Brain microvascular endothelial cell (primary cell): ENCODE measurements at regions not wholly inside any gene's neighbourhood (a gene's known extent, or its start where the extent isn't known, plus 50 kb on each side); places are given as distances from the start of the nearest gene placed in this dataset.

Experiments
- DNase-seq: peaks from one replicate; pipeline ENCODE4 v3.0.0-alpha.2; 2020
- H3K27ac ChIP-seq: fragments of 250-450 bp; sonication (Bioruptor Pico); 2 replicates; pipeline ENCODE4 v1.5.1; 2020; ENCODE audit warnings: mild to moderate bottlenecking, moderate library complexity
- H3K27me3 ChIP-seq: fragments of 250-450 bp; sonication (Bioruptor Pico); replicated peaks from 2 replicates; pipeline ENCODE4 v1.5.1; 2020; ENCODE audit warnings: mild to moderate bottlenecking
- H3K36me3 ChIP-seq: fragments of 250-450 bp; sonication (Bioruptor Pico); replicated peaks from 2 replicates; pipeline ENCODE4 v1.5.1; 2020; ENCODE audit warnings: mild to moderate bottlenecking
- H3K4me3 ChIP-seq: 2 replicates; pipeline ENCODE4 v1.5.1; 2011; ENCODE audit warnings: low read depth, mild to moderate bottlenecking, control low read depth, low read length, moderate library complexity
- CTCF ChIP-seq: IDR thresholded peaks from 2 replicates; pipeline ENCODE4 v1.5.1; 2011; ENCODE audit warnings: low read depth, mild to moderate bottlenecking, moderate library complexity, low read length, control low read depth, inconsistent platforms; ENCODE audit errors: missing control alignments
- in situ Hi-C: cut with HindIII; loops from 2 replicates; pipeline ENCODE4 v1.10.0; 2017; ENCODE audit warnings: low sequenced_read_pairs, low pct_ligation_motif_present

GRCh38 chr1:79457562-79458224, 451.2 kb upstream of the ADGRL4 start:
- H3K36me3 ChIP-seq, result no peaks in the 10 kb centered on the region
- no peak for DNase-seq

GRCh38 chr1:79448426-79448825, 441.9 kb upstream of the ADGRL4 start:
- no peak for DNase-seq
- TF ChIP-seq CTCF, result no peak
- in situ Hi-C loops, result no loop called here
- no peak overlapping the region for H3K27ac ChIP-seq
- no peaks in the 10 kb centered on the region for H3K27me3 ChIP-seq
- H3K4me3 ChIP-seq, result no peak overlapping the region
- no peaks in the 10 kb centered on the region for H3K36me3 ChIP-seq

More at GRCh38 chr1:79457562-79458224, 451.2 kb upstream of the ADGRL4 start:
- TF ChIP-seq CTCF, result no peak
- in situ Hi-C loops, result no loop called here
- Histone ChIP-seq H3K27ac (no peak overlapping the region), H3K4me3 (no peak overlapping the region), H3K27me3 (no peaks in the 10 kb centered on the region)

- Histone ChIP-seq H3K27ac (no peak overlapping the region), H3K4me3 (no peak overlapping the region), H3K36me3 (no peaks in the 10 kb centered on the region), H3K27me3 (no peaks in the 10 kb centered on the region)
- in situ Hi-C loops, result no loop called here
- TF ChIP-seq CTCF, result no peak
- DNase-seq, result no peak
Measured at GRCh38 chr1:79441238-79441637, 434.7 kb upstream of the ADGRL4 start.

- DNase-seq, result no peak
- in situ Hi-C loops, result no loop called here
- TF ChIP-seq CTCF, result no peak
- no peaks in the 10 kb centered on the region for H3K36me3 ChIP-seq
- no peaks in the 10 kb centered on the region for H3K27me3 ChIP-seq
- no peak overlapping the region for H3K4me3 ChIP-seq
- H3K27ac ChIP-seq, result no peak overlapping the region
Measured at GRCh38 chr1:79437540-79437939, 431.0 kb upstream of the ADGRL4 start.

- Histone ChIP-seq H3K36me3 (no peaks in the 10 kb centered on the region), H3K4me3 (no peak overlapping the region), H3K27ac (no peak overlapping the region), H3K27me3 (no peaks in the 10 kb centered on the region)
- in situ Hi-C loops, result no loop called here
- no peak for TF ChIP-seq CTCF
- DNase-seq, result no peak
Measured at GRCh38 chr1:79431340-79431739, 424.8 kb upstream of the ADGRL4 start.

- in situ Hi-C loops, result no loop called here
- Histone ChIP-seq H3K4me3 (no peak overlapping the region), H3K27me3 (no peaks in the 10 kb centered on the region), H3K36me3 (no peaks in the 10 kb centered on the region), H3K27ac (no peak overlapping the region)
- no peak for DNase-seq
- TF ChIP-seq CTCF, result no peak
Measured at GRCh38 chr1:79430437-79430836, 423.9 kb upstream of the ADGRL4 start.
